ENCODE measurements at regions not wholly inside any gene's neighbourhood (a gene's known extent, or its start where the extent isn't known, plus 50 kb on each side); places are given as distances from the start of the nearest gene placed in this dataset.

- TF ChIP-seq, protein P1, sequence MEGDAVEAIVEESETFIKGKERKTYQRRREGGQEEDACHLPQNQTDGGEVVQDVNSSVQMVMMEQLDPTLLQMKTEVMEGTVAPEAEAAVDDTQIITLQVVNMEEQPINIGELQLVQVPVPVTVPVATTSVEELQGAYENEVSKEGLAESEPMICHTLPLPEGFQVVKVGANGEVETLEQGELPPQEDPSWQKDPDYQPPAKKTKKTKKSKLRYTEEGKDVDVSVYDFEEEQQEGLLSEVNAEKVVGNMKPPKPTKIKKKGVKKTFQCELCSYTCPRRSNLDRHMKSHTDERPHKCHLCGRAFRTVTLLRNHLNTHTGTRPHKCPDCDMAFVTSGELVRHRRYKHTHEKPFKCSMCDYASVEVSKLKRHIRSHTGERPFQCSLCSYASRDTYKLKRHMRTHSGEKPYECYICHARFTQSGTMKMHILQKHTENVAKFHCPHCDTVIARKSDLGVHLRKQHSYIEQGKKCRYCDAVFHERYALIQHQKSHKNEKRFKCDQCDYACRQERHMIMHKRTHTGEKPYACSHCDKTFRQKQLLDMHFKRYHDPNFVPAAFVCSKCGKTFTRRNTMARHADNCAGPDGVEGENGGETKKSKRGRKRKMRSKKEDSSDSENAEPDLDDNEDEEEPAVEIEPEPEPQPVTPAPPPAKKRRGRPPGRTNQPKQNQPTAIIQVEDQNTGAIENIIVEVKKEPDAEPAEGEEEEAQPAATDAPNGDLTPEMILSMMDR (IDR thresholded peaks at IDR 0.05) = no peak
- no peak for TF ChIP-seq EP300 (IDR thresholded peaks at IDR 0.05; ENCODE audit: low read depth)
Observed at GRCh38 chr7:38060637-38061036, 117.4 kb upstream of the STARD3NL start.
